ENCODE measurements at regions not wholly inside any gene's neighbourhood (a gene's known extent, or its start where the extent isn't known, plus 50 kb on each side); places are given as distances from the start of the nearest gene placed in this dataset.

GRCh38 chr12:67740711-67741110, 92.2 kb downstream of the DYRK2 start:
- Histone ChIP-seq H3K79me2 (ENCODE audit: insufficient read depth, low read length) (no peaks in the 10 kb centered on the region), H2AFZ (ENCODE audit: low read length) (no peak overlapping the region), H3K4me3 (replicated peaks in 1 of 3; ENCODE audit: insufficient read depth in 1 of 3, low read depth in 2 of 3, low read length in 3 of 3) (no peak overlapping the region), H3K4me2 (ENCODE audit: low read depth, low read length) (no peak overlapping the region), H3K9ac (ENCODE audit: insufficient read depth, low read depth, low read length) (no peak overlapping the region), H3K9me3 (ENCODE audit: low read length) (no peaks in the 10 kb centered on the region), H3K4me1 (ENCODE audit: insufficient read depth, low read length) (no peaks in the 10 kb centered on the region), H3K36me3 (replicated peaks in 1 of 2; ENCODE audit: control insufficient read depth in 1 of 2, insufficient read depth in 2 of 2, low read length in 2 of 2) (no peaks in the 10 kb centered on the region), H3K27me3 (ENCODE audit: control insufficient read depth in 1 of 2, insufficient read depth in 2 of 2, low read length in 2 of 2) (no peaks in the 10 kb centered on the region; a peak in 1 of 5 replicates), H3K27ac (ENCODE audit: extremely low read length, insufficient read depth, low read length) (no peak overlapping the region), H4K20me1 (ENCODE audit: insufficient read depth, low read length) (no peaks in the 10 kb centered on the region)
- FAIRE-seq (no peak), DNase-seq (ENCODE audit: low spot score) (no peak), ATAC-seq (no peak)
- ChIA-PET CTCF (ENCODE audit: low intra/inter-chr PET ratio, low total read pairs) (no interaction called here), POLR2A (no interaction called here)
- TF ChIP-seq ZFP82 (CRISPR knock-in tag; IDR thresholded peaks at IDR 0.05; ENCODE audit: borderline replicate concordance) (no peak), MTA3 (CRISPR knock-in tag; IDR thresholded peaks at IDR 0.05) (no peak), TEAD2 (CRISPR knock-in tag; IDR thresholded peaks at IDR 0.05) (no peak), ZNF691 (CRISPR knock-in tag; IDR thresholded peaks at IDR 0.05; ENCODE audit: borderline replicate concordance, low read depth) (no peak), U2AF2 (IDR thresholded peaks at IDR 0.05; ENCODE audit: low read depth, low read length) (no peak), ZNF782 (CRISPR knock-in tag; IDR thresholded peaks at IDR 0.05; ENCODE audit: borderline replicate concordance) (no peak), ZFP41 (CRISPR knock-in tag; IDR thresholded peaks at IDR 0.05; ENCODE audit: borderline replicate concordance) (no peak), SATB2 (CRISPR knock-in tag; IDR thresholded peaks at IDR 0.05) (no peak), XRCC5 (optimal IDR thresholded peaks at IDR 0.05; ENCODE audit: low read length) (no peak), ZNF224 (CRISPR knock-in tag; IDR thresholded peaks at IDR 0.05) (no peak), KDM2A (CRISPR knock-in tag; IDR thresholded peaks at IDR 0.05; ENCODE audit: borderline replicate concordance, low read depth) (no peak), YEATS4 (CRISPR knock-in tag; IDR thresholded peaks at IDR 0.05; ENCODE audit: borderline replicate concordance) (no peak), ZNF20 (CRISPR knock-in tag; IDR thresholded peaks at IDR 0.05) (no peak), PAX8 (CRISPR knock-in tag; IDR thresholded peaks at IDR 0.05; ENCODE audit: borderline replicate concordance) (no peak), NCOA5 (CRISPR knock-in tag; IDR thresholded peaks at IDR 0.05) (no peak)
- 10% methylated on average over 1 of the region's 1 CpG for WGBS (ENCODE audit: low lambda C conversion rate)
- no TSS peak for BruUV-seq (replicated peaks)
- in situ Hi-C loops (cut with HindIII; ENCODE audit: extremely low pct_ligation_motif_present, low pct_unique_long_range_greater_than_20kb) = no loop called here
- intact Hi-C loops (cut with micrococcal nuclease; ENCODE audit: unreplicated experiment) = no loop called here
